CD4-positive, CD25-positive, alpha-beta regulatory T cell (primary cell): ENCODE measurements at regions not wholly inside any gene's neighbourhood (a gene's known extent, or its start where the extent isn't known, plus 50 kb on each side); places are given as distances from the start of the nearest gene placed in this dataset.

ENCODE experiments used
- ATAC-seq, 2 donors: fragments of 150-1000 bp; cut with Tn5 transposase; one replicate each; pipeline ENCODE4 v1.10.0; 2021; ENCODE audit warnings: low read depth in 2 of 2, moderate number of reproducible peaks in 2 of 2, moderate library complexity in 1 of 2
- DNase-seq, 3 donors: peaks; one replicate each; pipeline versions ENCODE4 v3.0.0 to v3.0.0-alpha.2; 2012 to 2022; ENCODE audit warnings: mixed read lengths in 1 of 3
- H3K27ac ChIP-seq: one replicate; pipeline ENCODE4 v1.7.0; 2013; ENCODE audit warnings: mild to moderate bottlenecking, low read length; ENCODE audit not compliant: insufficient read depth, poor library complexity, severe bottlenecking
- H3K27me3 ChIP-seq: one replicate; pipeline ENCODE4 v1.7.0; 2013; ENCODE audit warnings: low read length; ENCODE audit not compliant: control insufficient read depth, insufficient read depth
- H3K36me3 ChIP-seq: one replicate; pipeline ENCODE4 v1.7.0; 2013; ENCODE audit warnings: mild to moderate bottlenecking, low read length, moderate library complexity; ENCODE audit not compliant: control insufficient read depth, insufficient read depth
- H3K4me1 ChIP-seq: 2 replicates; pipeline ENCODE4 v1.7.0; 2013; ENCODE audit warnings: mild to moderate bottlenecking, low read length; ENCODE audit not compliant: insufficient read depth, control insufficient read depth, poor library complexity, severe bottlenecking
- H3K4me3 ChIP-seq: one replicate; pipeline ENCODE4 v1.7.0; 2013; ENCODE audit warnings: low read depth, mild to moderate bottlenecking, low read length, moderate library complexity
- H3K9me3 ChIP-seq, 2 experiments: 1 replicate in 1 of 2; 2 replicates in 1 of 2; pipeline ENCODE4 v1.7.0; 2013; ENCODE audit warnings: low read length in 2 of 2, mild to moderate bottlenecking in 1 of 2, moderate library complexity in 1 of 2; ENCODE audit not compliant: control insufficient read depth in 2 of 2
- H3K27ac Mint-ChIP-seq, 3 donors: one replicate each; pipeline ENCODE4 v1.8.0; 2020 to 2022; ENCODE audit warnings: mild to moderate bottlenecking in 3 of 3, mixed read lengths in 3 of 3, moderate library complexity in 2 of 3
- H3K27me3 Mint-ChIP-seq: one replicate; pipeline ENCODE4 v1.8.0; 2022; ENCODE audit warnings: mild to moderate bottlenecking, mixed read lengths
- H3K36me3 Mint-ChIP-seq: one replicate; pipeline ENCODE4 v1.8.0; 2020; ENCODE audit warnings: mixed read lengths
- H3K4me1 Mint-ChIP-seq, 4 donors: one replicate each; pipeline ENCODE4 v1.8.0; 2020 to 2022; ENCODE audit warnings: mixed read lengths in 4 of 4, mild to moderate bottlenecking in 1 of 4
- H3K4me3 Mint-ChIP-seq, 4 donors: one replicate each; pipeline ENCODE4 v1.8.0; 2020 to 2022; ENCODE audit warnings: mild to moderate bottlenecking in 4 of 4, mixed read lengths in 4 of 4, moderate library complexity in 3 of 4
- H3K9me3 Mint-ChIP-seq, 7 donors: one replicate each; pipeline ENCODE4 v1.8.0; 2020 to 2022; ENCODE audit warnings: mixed read lengths in 7 of 7, mild to moderate bottlenecking in 3 of 7, moderate library complexity in 2 of 7

GRCh38 chr15:96411056-96412031 is 80.8 kb downstream of the NR2F2 start:
- H3K27me3 ChIP-seq = peaks cover 29% of the 10 kb centered on the region

GRCh38 chr15:96412045-96412905 is 81.8 kb downstream of the NR2F2 start:
- H3K27me3 ChIP-seq = peaks cover 31% of the 10 kb centered on the region
- ATAC-seq (no peak), DNase-seq (no peak)
- no peak overlapping the region for H3K4me3 Mint-ChIP-seq
- no peaks in the 10 kb centered on the region for H3K36me3 ChIP-seq
- no peaks in the 10 kb centered on the region for H3K4me1 ChIP-seq
- no peaks in the 10 kb centered on the region for H3K9me3 ChIP-seq
- H3K36me3 Mint-ChIP-seq = no peaks in the 10 kb centered on the region
- peaks cover 0 to 10% (median 0%) of the 10 kb centered on the region in 7 donors for H3K9me3 Mint-ChIP-seq
- H3K27ac ChIP-seq = no peak overlapping the region
- no peak overlapping the region for H3K27ac Mint-ChIP-seq
- peaks cover 0 to 3% (median under 1%) of the 10 kb centered on the region in 4 donors for H3K4me1 Mint-ChIP-seq
- H3K4me3 ChIP-seq = no peak overlapping the region
- peaks cover 79% of the 10 kb centered on the region for H3K27me3 Mint-ChIP-seq

More at GRCh38 chr15:96411056-96412031, 80.8 kb downstream of the NR2F2 start:
- no peak overlapping the region for H3K27ac Mint-ChIP-seq
- H3K36me3 ChIP-seq = no peaks in the 10 kb centered on the region
- H3K4me1 Mint-ChIP-seq = peaks cover 0 to 3% (median under 1%) of the 10 kb centered on the region in 4 donors
- H3K27me3 Mint-ChIP-seq = peaks cover 80% of the 10 kb centered on the region
- ATAC-seq (no peak), DNase-seq (no peak)
- no peak overlapping the region for H3K27ac ChIP-seq
- H3K4me3 Mint-ChIP-seq = no peak overlapping the region
- H3K4me3 ChIP-seq = no peak overlapping the region
- peaks cover 0 to 10% (median 0%) of the 10 kb centered on the region in 7 donors for H3K9me3 Mint-ChIP-seq
- no peaks in the 10 kb centered on the region for H3K4me1 ChIP-seq
- H3K9me3 ChIP-seq = no peaks in the 10 kb centered on the region
- H3K36me3 Mint-ChIP-seq = no peaks in the 10 kb centered on the region

GRCh38 chr15:96412906-96413231 is 82.4 kb downstream of the NR2F2 start:
- H3K9me3 ChIP-seq = no peaks in the 10 kb centered on the region
- H3K4me1 ChIP-seq = no peaks in the 10 kb centered on the region
- H3K4me3 Mint-ChIP-seq = no peak overlapping the region
- peaks cover 0 to 10% (median 0%) of the 10 kb centered on the region in 7 donors for H3K9me3 Mint-ChIP-seq
- H3K4me1 Mint-ChIP-seq = peaks cover 0 to 3% (median under 1%) of the 10 kb centered on the region in 4 donors
- no peak for DNase-seq
- H3K27me3 Mint-ChIP-seq = peaks cover 78% of the 10 kb centered on the region
- no peaks in the 10 kb centered on the region for H3K36me3 ChIP-seq
- H3K27me3 ChIP-seq = peaks cover 30% of the 10 kb centered on the region
- no peak overlapping the region for H3K27ac ChIP-seq
- no peak overlapping the region for H3K4me3 ChIP-seq
- no peaks in the 10 kb centered on the region for H3K36me3 Mint-ChIP-seq
- no peak overlapping the region for H3K27ac Mint-ChIP-seq
- ATAC-seq = no peak

GRCh38 chr15:96413657-96414056 is 83.2 kb downstream of the NR2F2 start:
- Mint-ChIP-seq H3K36me3 (no peaks in the 10 kb centered on the region), H3K27me3 (peaks cover 83% of the 10 kb centered on the region), H3K9me3 (peaks cover 0 to 10% (median 0%) of the 10 kb centered on the region in 7 donors), H3K4me3 (no peak overlapping the region), H3K4me1 (peaks cover 0 to 3% (median under 1%) of the 10 kb centered on the region in 4 donors), H3K27ac (no peak overlapping the region)
- ATAC-seq = no peak
- Histone ChIP-seq H3K27me3 (peaks cover 33% of the 10 kb centered on the region), H3K9me3 (no peaks in the 10 kb centered on the region), H3K27ac (no peak overlapping the region), H3K36me3 (no peaks in the 10 kb centered on the region), H3K4me1 (no peaks in the 10 kb centered on the region), H3K4me3 (no peak overlapping the region)
- DNase-seq = no peak

GRCh38 chr15:96414875-96415274 is 84.4 kb downstream of the NR2F2 start:
- peaks cover 75% of the 10 kb centered on the region for H3K27me3 Mint-ChIP-seq
- ATAC-seq (no peak), DNase-seq (no peak)
- H3K27ac ChIP-seq = no peak overlapping the region
- peaks cover 0 to 9% (median 0%) of the 10 kb centered on the region in 7 donors for H3K9me3 Mint-ChIP-seq
- H3K9me3 ChIP-seq = no peaks in the 10 kb centered on the region
- no peaks in the 10 kb centered on the region for H3K4me1 Mint-ChIP-seq
- H3K27ac Mint-ChIP-seq = no peak overlapping the region
- no peaks in the 10 kb centered on the region for H3K36me3 ChIP-seq
- H3K4me1 ChIP-seq = no peaks in the 10 kb centered on the region
- peaks cover 38% of the 10 kb centered on the region for H3K27me3 ChIP-seq
- no peak overlapping the region for H3K4me3 Mint-ChIP-seq
- H3K4me3 ChIP-seq = no peak overlapping the region
- H3K36me3 Mint-ChIP-seq = no peaks in the 10 kb centered on the region

- Mint-ChIP-seq H3K4me1 (no peaks in the 10 kb centered on the region), H3K27ac (no peak overlapping the region), H3K4me3 (no peak overlapping the region), H3K36me3 (no peaks in the 10 kb centered on the region), H3K9me3 (peaks cover 0 to 8% (median 0%) of the 10 kb centered on the region in 7 donors), H3K27me3 (peaks cover 73% of the 10 kb centered on the region)
- Histone ChIP-seq H3K36me3 (no peaks in the 10 kb centered on the region), H3K9me3 (no peaks in the 10 kb centered on the region), H3K27ac (no peak overlapping the region), H3K4me3 (no peak overlapping the region), H3K27me3 (peaks cover 33% of the 10 kb centered on the region), H3K4me1 (no peaks in the 10 kb centered on the region)
- no peak for ATAC-seq
- no peak for DNase-seq
Observed at GRCh38 chr15:96415513-96416217, 85.2 kb downstream of the NR2F2 start.

- Histone ChIP-seq H3K4me1 (no peaks in the 10 kb centered on the region), H3K27me3 (peaks cover 31% of the 10 kb centered on the region), H3K4me3 (no peak overlapping the region), H3K36me3 (no peaks in the 10 kb centered on the region), H3K27ac (no peak overlapping the region), H3K9me3 (no peaks in the 10 kb centered on the region)
- Mint-ChIP-seq H3K27ac (no peak overlapping the region), H3K36me3 (no peaks in the 10 kb centered on the region), H3K4me1 (no peaks in the 10 kb centered on the region), H3K9me3 (peaks cover 0 to 6% (median 0%) of the 10 kb centered on the region in 7 donors), H3K27me3 (peaks cover 70% of the 10 kb centered on the region), H3K4me3 (no peak overlapping the region)
- no peak for DNase-seq
- no peak for ATAC-seq
Observed at GRCh38 chr15:96416218-96416933, 85.9 kb downstream of the NR2F2 start.
